ENCODE measurements at regions not wholly inside any gene's neighbourhood (a gene's known extent, or its start where the extent isn't known, plus 50 kb on each side); places are given as distances from the start of the nearest gene placed in this dataset.

GRCh38 chr9:86580688-86581087 is 226.5 kb upstream of the TUT7 start:
- intact Hi-C loops (cut with DNase I), result no loop called here

GRCh38 chr9:86578722-86579121 is 224.5 kb upstream of the TUT7 start:
- H3K4me3 ChIP-seq, result no peak overlapping the region
- no peaks in the 10 kb centered on the region for H3K9me3 ChIP-seq
- no peaks in the 10 kb centered on the region for H3K36me3 ChIP-seq
- 88% methylated on average over 3 of the region's 3 CpGs for WGBS
- no peak for DNase-seq (ENCODE audit: extremely low spot score)
- no peaks in the 10 kb centered on the region for H3K27me3 ChIP-seq
- no peak overlapping the region for H3K27ac ChIP-seq (replicated peaks in 1 of 4)
- peaks cover 0 to 12% (median 10%) of the 10 kb centered on the region in 4 donors for H3K4me1 ChIP-seq
- TF ChIP-seq POLR2A (IDR thresholded peaks at IDR 0.05; ENCODE audit: low read depth) (no peak), EP300 (IDR thresholded peaks at IDR 0.05) (no peak), CTCF (IDR thresholded peaks at IDR 0.05) (no peak), POLR2AphosphoS5 (IDR thresholded peaks at IDR 0.05) (no peak)
- intact Hi-C loops (cut with DNase I), result no loop called here

More at GRCh38 chr9:86580688-86581087, 226.5 kb upstream of the TUT7 start:
- no peaks in the 10 kb centered on the region for H3K36me3 ChIP-seq
- no peak for TF ChIP-seq POLR2A (IDR thresholded peaks at IDR 0.05; ENCODE audit: low read depth)
- TF ChIP-seq CTCF (IDR thresholded peaks at IDR 0.05), result no peak
- TF ChIP-seq POLR2AphosphoS5 (IDR thresholded peaks at IDR 0.05), result no peak
- TF ChIP-seq EP300 (IDR thresholded peaks at IDR 0.05), result no peak
- no peak overlapping the region for H3K27ac ChIP-seq (replicated peaks in 1 of 4)
- no peak overlapping the region for H3K4me3 ChIP-seq
- DNase-seq (ENCODE audit: extremely low spot score), result no peak
- no peaks in the 10 kb centered on the region for H3K27me3 ChIP-seq
- 90% methylated on average over 6 of the region's 6 CpGs for WGBS
- no peaks in the 10 kb centered on the region for H3K9me3 ChIP-seq
- peaks cover 5 to 13% (median 8%) of the 10 kb centered on the region in 4 donors for H3K4me1 ChIP-seq

GRCh38 chr9:86577420-86578333 is 223.5 kb upstream of the TUT7 start:
- H3K4me3 ChIP-seq, result no peak overlapping the region
- no peaks in the 10 kb centered on the region for H3K27me3 ChIP-seq
- no peaks in the 10 kb centered on the region for H3K36me3 ChIP-seq
- WGBS, result 87% methylated on average over 15 of the region's 30 CpGs
- no peak overlapping the region for H3K27ac ChIP-seq (replicated peaks in 1 of 4)
- DNase-seq (ENCODE audit: extremely low spot score), result no peak
- no peaks in the 10 kb centered on the region for H3K9me3 ChIP-seq
- no peak for TF ChIP-seq EP300 (IDR thresholded peaks at IDR 0.05)
- TF ChIP-seq CTCF (IDR thresholded peaks at IDR 0.05), result no peak
- no peak for TF ChIP-seq POLR2A (IDR thresholded peaks at IDR 0.05; ENCODE audit: low read depth)
- H3K4me1 ChIP-seq, result peaks cover 0 to 12% (median 10%) of the 10 kb centered on the region in 4 donors
- intact Hi-C loops (cut with DNase I), result no loop called here

GRCh38 chr9:86575825-86576525 is 221.8 kb upstream of the TUT7 start:
- H3K27ac ChIP-seq (replicated peaks in 1 of 4), result peak overlapping the region in 3 of 4 donors; percentile 10 to 45 (median 44)
- no peak for DNase-seq (ENCODE audit: extremely low spot score)
- intact Hi-C loops (cut with DNase I), result no loop called here

More at GRCh38 chr9:86575825-86576525, 221.8 kb upstream of the TUT7 start:
- WGBS, result 84% methylated on average over 9 of the region's 9 CpGs
- Histone ChIP-seq H3K9me3 (no peaks in the 10 kb centered on the region), H3K4me1 (peaks cover 0 to 12% (median 10%) of the 10 kb centered on the region in 4 donors), H3K27me3 (no peaks in the 10 kb centered on the region), H3K4me3 (no peak overlapping the region), H3K36me3 (no peaks in the 10 kb centered on the region)
- no peak for TF ChIP-seq EP300 (IDR thresholded peaks at IDR 0.05)
- no peak for TF ChIP-seq POLR2A (IDR thresholded peaks at IDR 0.05; ENCODE audit: low read depth)
- no peak for TF ChIP-seq POLR2AphosphoS5 (IDR thresholded peaks at IDR 0.05)
- TF ChIP-seq CTCF (IDR thresholded peaks at IDR 0.05), result no peak

Measured in esophagus muscularis mucosa (tissue), 4 donors.